ENCODE measurements at regions not wholly inside any gene's neighbourhood (a gene's known extent, or its start where the extent isn't known, plus 50 kb on each side); places are given as distances from the start of the nearest gene placed in this dataset.

DNA sequence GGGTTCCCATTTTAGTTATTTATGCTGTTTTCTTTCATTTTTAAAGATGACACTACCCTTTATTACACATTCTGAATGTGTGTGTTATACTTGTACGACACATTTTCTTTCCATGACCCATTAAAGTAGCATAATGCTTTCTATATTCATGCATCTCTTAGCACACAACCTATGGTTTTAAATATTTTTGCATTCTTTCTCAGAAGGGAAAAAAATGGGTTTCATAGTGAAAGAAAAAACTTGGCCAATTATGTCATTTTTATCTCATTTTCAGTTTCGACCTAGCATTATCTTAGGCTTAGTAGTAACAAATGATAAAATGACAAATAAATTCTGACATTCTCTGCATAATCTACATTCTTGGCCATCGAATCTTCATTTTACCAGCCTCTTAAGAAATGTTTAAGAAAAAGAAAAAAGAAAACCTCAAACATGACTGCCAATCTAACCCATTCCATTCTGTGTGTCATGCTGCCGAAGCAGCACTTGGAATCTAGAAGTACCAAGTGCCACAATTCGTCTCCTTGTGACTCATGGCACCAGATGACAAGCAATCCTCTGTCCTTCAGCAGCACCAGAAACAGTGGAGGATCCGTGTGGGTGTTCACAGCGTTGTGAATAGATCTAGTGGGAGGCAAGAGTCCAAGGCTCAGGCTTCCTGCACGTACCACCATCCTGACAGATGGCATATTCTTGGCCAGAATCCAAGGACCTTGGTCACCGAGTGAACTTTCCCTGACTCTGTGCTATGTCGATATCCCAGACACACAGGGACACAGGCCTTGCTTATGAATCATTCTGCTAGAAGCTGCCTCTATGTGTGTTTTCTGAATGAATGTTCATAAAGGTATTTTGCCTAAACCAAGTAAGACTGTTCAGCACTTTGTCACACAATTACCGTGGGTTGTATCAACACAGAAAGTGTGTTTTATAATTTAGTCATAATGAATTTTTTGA lies 502.7 kb downstream of the NR2F1-AS1 start:
- TF ChIP-seq, protein P1, sequence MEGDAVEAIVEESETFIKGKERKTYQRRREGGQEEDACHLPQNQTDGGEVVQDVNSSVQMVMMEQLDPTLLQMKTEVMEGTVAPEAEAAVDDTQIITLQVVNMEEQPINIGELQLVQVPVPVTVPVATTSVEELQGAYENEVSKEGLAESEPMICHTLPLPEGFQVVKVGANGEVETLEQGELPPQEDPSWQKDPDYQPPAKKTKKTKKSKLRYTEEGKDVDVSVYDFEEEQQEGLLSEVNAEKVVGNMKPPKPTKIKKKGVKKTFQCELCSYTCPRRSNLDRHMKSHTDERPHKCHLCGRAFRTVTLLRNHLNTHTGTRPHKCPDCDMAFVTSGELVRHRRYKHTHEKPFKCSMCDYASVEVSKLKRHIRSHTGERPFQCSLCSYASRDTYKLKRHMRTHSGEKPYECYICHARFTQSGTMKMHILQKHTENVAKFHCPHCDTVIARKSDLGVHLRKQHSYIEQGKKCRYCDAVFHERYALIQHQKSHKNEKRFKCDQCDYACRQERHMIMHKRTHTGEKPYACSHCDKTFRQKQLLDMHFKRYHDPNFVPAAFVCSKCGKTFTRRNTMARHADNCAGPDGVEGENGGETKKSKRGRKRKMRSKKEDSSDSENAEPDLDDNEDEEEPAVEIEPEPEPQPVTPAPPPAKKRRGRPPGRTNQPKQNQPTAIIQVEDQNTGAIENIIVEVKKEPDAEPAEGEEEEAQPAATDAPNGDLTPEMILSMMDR (IDR thresholded peaks at IDR 0.05 in 8 of 11, conservative IDR thresholded peaks at IDR 0.05 in 3 of 11): no peak
- TF ChIP-seq POLR2AphosphoS5 (IDR thresholded peaks at IDR 0.05): peak in 2 of 3 donors; percentile 60 to 85

Measured in spleen (tissue), 7 donors.